Epithelial cell of proximal tubule (primary cell): ENCODE measurements at regions not wholly inside any gene's neighbourhood (a gene's known extent, or its start where the extent isn't known, plus 50 kb on each side); places are given as distances from the start of the nearest gene placed in this dataset.
A peak's percentile ranks its signal among the peaks of the same experiment; 100 is the strongest.

ENCODE experiments used
- DNase-seq: peaks from one replicate; pipeline ENCODE4 v3.0.0-alpha.2; 2011; ENCODE audit warnings: low read depth
- H3K4me3 ChIP-seq: 2 replicates; pipeline ENCODE4 v1.5.1; 2011; ENCODE audit warnings: low read depth, mild to moderate bottlenecking, low read length
- TF ChIP-seq, protein P1 (sequence below): conservative IDR thresholded peaks from 2 replicates; pipeline ENCODE4 v1.5.1; 2012; ENCODE audit warnings: low read depth, mild to moderate bottlenecking, low read length

DNA sequence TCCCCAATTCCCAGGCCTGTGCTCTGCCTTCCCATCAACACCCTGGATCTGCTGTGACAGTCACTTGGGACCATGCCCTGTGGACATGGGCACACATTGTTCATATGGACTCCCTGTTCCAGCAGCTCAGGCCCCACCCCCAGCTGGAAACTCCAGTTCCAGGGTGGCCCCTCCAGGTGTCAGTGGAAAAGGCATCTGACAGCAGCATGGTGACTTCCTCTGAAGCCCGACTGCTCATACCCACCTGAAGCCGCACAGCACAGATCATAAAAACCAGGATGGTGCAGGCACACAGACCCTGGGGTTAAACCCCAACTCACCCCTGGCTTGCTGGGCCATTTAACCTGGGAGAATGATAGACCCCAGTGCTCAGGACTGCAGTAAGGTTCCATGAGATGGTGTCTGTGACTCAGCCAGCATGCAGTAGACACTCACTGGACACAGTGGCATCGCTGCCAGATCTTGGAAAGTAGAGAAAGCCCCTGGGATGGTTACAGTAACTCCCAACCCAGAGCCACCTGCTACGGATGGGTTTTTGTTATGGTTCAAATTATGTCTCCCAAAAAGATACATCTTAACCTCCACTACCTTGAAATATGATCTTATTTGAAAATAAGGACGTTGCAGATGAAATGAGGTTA, 72.6 kb upstream of the NANOS1 start:
- TF ChIP-seq, protein P1, sequence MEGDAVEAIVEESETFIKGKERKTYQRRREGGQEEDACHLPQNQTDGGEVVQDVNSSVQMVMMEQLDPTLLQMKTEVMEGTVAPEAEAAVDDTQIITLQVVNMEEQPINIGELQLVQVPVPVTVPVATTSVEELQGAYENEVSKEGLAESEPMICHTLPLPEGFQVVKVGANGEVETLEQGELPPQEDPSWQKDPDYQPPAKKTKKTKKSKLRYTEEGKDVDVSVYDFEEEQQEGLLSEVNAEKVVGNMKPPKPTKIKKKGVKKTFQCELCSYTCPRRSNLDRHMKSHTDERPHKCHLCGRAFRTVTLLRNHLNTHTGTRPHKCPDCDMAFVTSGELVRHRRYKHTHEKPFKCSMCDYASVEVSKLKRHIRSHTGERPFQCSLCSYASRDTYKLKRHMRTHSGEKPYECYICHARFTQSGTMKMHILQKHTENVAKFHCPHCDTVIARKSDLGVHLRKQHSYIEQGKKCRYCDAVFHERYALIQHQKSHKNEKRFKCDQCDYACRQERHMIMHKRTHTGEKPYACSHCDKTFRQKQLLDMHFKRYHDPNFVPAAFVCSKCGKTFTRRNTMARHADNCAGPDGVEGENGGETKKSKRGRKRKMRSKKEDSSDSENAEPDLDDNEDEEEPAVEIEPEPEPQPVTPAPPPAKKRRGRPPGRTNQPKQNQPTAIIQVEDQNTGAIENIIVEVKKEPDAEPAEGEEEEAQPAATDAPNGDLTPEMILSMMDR: no peak
- no peak for DNase-seq
- no peak overlapping the region for H3K4me3 ChIP-seq

DNA sequence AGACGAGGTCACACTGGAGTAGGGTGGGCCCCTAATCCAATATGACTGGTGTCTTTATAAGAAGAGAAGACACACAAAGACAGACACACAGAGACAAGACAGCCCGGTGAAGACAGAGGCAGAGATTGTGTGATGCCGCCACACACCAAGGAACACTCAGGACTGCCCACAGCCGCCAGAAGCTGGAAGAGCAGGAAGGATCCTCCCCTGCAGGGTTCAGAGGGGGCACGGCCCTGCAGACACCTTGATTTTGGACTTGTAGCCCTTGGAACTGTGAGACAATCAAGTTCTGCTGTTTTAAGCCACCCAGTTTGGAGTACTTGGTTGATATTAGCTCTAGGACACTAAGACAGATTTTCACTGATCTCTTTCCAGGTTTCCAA, 72.1 kb upstream of the NANOS1 start:
- no peak overlapping the region for H3K4me3 ChIP-seq
- no peak for DNase-seq
- TF ChIP-seq, protein P1: no peak

DNA sequence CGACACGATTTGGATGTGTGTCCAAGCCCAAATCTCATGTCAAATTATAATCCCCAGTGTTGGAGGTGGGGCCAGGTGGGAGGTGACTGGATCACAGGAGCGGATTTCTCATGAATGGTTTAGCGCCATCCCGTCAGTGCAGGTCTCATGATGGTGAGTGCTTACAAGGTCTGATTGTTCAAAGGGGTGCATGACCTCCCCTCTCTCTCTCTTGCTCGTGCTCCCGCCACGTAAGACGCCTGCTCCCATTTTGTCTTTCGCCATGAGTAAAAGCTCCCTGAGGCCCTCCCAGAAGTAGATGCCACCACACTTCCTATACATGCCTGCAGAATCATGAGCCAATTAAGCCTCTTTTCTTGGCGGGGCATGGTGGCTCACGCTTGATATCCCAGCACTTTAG, 71.5 kb upstream of the NANOS1 start:
- H3K4me3 ChIP-seq: no peak overlapping the region
- TF ChIP-seq, protein P1: no peak
- DNase-seq: no peak

DNA sequence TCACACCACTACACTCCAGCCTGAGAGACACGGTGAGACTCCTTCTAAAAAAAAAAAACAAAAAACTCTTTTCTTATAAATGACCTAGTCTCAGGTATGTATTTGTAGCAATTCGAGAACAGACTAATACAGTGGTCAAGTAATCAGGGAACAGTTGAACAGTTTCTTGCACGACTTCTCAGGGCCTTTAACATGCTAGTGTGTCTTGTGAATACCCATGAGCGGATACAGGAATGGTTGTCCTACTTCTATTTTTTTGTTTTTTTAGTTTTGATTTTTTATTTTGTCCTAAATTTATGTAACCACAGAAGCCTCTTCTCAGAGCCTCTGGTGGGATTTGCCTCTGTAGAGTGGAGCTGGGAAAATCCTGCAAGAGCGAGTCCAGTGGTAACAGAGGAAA, 71.0 kb upstream of the NANOS1 start:
- TF ChIP-seq, protein P1: no peak
- DNase-seq: no peak

DNA sequence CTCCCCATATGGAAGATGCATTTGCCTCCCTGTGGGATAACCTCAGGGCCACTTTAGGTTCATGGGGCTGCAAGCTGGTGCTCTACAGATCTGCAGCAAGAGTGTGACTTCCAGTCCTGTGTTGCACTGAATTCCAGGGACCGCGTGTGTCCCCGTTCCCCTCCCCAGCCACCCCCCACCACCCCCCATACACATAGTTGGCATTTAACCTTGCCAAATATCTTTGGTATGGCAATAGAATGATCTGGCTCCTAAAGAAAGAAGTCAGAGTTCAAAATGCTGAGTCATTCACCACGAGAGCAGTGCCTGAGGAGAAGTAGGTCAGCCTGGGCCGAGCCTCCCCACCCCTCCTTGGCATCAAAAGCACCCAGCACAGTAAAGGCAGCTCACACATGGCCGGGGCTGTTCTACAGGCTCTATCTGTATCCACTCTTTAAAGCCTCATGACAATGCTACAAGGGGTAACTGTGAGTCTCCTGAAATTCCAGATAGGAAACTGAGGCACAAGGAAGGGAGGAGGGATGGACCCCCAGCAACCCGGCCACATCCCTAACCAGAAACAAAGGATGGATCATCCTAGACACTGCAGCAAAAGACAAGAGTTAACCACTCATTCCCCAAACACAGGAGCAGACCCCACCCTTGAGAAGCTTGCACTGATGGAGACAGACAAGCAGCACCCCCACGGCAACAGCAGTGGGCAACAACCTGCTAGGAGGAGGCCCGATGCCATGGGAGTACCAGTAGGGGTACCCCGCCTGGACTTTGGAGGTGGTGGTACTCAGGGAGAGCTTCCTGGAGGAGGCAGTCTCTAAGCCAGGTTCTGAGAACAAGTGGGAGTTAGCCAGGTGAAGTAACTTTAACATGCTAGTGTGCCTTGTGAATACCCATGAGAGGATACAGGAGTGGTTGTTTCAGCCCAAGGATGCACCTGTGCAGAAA, 70.3 kb upstream of the NANOS1 start:
- DNase-seq: peak; percentile 53
- TF ChIP-seq, protein P1: no peak

More for the DNA sequence above, 71.0 kb upstream of the NANOS1 start:
- H3K4me3 ChIP-seq: no peak overlapping the region

DNA sequence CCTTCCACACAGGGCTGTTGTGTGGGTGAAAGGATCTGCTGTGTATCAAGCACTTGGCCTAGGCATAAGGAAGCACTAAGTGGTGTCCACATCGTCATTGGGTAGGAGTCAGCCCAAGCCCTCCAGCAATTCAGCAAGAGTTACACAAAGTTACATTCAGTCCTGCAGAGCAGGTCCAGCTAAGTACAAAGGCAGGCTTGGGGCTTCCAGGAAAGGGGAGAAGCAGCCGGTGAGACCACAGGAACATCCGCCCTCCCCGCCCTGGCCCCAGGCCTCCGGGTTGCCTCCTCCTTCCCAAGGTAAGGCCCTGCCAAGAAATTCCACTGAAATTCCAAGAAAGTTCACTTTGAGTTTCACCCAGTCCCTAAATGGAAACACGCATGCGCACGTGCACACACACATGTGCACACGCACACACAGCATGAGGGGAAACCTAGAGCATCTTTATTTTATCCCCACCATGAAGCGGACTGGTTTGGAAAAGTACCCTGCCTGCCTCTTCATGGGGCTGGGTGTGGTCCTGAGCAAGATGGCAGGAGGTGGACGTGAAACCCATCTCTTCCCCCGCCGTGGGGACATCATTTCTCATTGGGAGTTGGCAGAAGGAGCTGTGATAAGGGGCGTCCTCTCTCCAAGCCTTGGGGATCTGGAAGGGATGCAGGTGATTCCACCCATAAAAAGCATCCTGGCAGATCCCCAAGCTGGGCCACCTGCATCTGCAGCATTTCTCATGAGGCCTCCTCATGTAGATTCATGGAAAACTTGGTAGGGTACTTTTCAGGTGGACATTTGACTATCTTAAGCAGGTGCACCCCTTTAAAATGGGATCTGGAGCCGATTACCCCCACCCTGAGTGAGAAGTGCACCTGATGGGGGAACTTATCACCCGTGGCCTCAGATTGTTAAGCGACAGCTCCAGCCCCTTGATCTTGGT, 69.1 kb upstream of the NANOS1 start:
- TF ChIP-seq, protein P1: no peak
- no peak for DNase-seq

More for the DNA sequence above, 70.3 kb upstream of the NANOS1 start:
- H3K4me3 ChIP-seq: no peak overlapping the region

More for the DNA sequence above, 69.1 kb upstream of the NANOS1 start:
- H3K4me3 ChIP-seq: no peak overlapping the region
